Femur (tissue), 1 donor: ENCODE measurements at regions not wholly inside any gene's neighbourhood (a gene's known extent, or its start where the extent isn't known, plus 50 kb on each side); places are given as distances from the start of the nearest gene placed in this dataset.

ENCODE experiments used
- DNase-seq: peaks from one replicate; pipeline ENCODE4 v3.0.0-alpha.2; 2017

DNA sequence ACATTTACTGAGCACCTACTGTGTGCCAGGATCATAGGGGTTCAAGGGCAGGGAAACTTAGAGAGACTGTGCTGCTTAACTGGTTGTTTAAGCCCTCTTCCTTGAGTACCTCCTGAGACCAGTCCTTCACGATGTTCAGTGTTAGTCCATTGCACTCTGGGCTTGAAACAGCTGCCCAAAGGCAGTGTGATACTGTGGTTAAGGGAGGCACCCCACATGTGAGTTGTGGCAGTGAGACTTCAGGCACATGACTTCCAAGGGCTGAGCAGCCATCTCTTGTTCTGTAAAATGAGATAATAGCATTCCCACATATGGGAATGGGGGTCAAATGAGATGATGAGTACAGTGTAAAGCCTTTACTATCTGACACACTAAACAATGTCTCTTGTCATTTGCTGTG, 75.1 kb downstream of the LINGO1 start:
- no peak for DNase-seq

DNA sequence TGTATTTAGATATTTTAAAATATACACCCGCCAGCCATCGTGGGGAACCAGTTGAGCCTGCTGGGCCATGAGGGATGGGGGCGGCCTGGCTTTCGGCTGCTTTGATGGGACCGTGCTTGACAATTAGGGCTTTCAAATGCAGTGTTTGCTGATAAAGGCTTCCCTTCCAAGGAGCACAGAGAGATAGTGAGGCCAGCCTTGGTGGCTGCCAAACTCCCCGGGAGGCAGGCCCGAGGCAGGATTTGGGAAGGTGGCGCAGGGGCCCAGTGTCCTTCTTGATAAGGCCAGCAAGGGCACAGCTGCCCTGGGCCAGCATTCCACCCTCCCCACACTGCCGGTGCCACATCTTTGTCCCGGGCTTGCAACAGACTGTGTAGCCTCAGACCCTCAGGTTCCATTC, 75.6 kb downstream of the LINGO1 start:
- DNase-seq, result no peak

DNA sequence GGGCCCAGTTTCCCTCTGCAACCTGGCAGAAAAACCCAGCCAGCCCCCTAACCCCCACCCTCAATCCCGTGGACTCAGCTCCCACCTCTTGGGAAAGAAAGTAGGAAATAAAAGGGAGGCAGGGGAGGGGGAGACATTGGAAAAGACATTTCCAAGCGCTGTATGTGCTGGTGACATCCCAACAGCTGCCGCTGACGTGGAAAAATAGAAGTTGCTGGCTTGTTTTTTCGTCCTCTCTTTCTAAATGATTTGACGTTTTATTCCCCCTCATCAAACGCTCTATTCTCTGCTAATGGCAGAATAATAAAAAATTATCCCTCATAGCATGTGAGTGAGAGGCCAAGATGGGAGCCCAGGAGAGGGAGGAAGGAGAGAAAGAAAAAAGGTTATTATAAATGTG, 76.1 kb downstream of the LINGO1 start:
- no peak for DNase-seq

DNA sequence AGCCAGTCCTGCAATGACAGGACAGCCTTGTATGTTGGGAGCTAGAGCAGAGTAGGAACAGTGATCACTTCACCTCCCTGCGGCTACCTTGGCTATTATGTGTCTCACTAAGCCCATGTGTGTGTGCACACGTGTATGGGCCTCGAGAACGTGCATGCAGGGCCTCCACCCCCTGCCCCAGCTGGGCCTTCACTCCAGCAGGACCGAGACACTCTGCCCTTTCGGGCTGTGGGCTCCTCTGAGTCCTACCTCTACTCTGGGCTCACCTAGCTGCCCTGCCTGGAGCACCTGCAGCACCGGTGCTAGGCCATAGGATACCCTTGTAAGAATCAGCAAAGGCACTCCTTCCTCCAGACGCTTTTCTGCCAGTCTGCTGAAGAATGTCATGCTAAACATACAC, 77.5 kb downstream of the LINGO1 start:
- DNase-seq, result no peak

DNA sequence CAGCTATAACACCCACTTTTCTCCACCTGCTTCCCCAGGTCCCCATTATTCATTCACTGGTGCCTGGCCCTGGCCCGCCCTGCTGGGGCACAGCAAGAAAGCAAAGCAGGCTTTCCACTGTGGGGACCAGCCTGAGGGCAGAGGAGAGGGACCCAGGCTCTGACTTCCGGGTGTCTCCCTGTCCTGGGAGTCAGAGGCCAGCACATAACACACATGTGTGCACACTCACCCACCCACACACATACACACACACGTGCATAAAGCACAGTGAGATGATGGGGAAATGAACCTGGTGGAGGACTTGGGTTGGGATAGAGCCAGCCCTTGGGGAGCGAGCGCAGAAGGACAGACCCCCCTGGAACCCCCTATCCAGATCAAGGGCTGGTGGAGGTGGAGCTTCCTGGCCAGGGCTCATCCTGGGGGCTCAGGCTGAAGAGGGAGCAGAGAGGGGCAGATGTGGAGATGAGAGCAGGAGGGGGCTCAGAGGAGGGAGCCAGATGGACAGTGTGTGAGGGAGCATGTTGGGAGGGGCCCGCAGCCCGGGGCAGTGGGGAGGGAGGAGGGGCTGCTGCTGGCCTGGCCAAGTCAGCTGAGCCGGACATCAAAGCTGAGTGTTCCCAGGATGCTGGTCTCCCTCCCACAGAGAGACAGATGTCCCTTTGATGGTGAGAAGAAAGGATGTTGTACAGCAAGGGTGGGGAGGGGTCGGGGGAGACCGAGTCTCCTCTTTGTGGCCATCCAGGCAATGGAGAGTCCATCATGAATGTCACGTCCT, 78.2 kb downstream of the LINGO1 start:
- DNase-seq, result no peak

DNA sequence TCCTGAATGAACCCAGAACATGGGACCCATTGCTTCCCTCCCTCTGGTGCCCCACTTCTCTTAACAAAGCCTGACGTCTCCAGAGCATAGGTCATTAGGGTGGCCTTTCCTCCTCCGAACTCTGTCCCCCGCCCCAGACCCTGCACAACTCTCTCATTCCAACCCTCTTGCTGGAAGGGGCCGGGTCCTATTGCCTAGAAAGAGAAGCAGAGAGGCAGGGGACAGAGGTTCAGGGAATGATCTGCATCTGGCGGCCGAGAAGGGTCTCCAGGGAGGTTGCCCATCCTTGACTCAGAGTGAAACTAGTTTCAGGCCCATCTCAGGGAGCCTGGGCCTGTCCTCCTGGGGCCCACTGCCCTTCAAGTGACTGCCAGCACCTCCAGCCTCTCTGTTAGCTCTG, 79.0 kb downstream of the LINGO1 start:
- DNase-seq, result no peak

DNA sequence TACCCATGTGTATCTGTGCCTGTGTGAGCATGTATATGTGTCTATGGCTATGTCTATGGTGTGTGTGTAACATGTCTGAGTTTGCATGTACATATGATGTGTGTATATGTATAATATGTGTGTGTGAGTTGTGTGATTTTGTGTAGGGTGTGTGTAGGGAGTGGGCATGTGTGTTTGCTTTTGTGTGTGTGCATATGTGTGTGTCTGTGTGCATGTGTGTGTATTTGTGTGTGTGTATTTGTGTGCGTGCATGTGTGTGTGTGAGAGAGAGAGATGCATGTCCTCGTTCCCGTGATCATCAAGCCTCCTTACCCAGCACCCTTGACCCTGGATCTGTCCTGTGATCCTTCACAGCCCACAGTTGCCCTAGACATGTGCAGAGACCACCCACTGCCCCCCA, 79.5 kb downstream of the LINGO1 start:
- no peak for DNase-seq

DNA sequence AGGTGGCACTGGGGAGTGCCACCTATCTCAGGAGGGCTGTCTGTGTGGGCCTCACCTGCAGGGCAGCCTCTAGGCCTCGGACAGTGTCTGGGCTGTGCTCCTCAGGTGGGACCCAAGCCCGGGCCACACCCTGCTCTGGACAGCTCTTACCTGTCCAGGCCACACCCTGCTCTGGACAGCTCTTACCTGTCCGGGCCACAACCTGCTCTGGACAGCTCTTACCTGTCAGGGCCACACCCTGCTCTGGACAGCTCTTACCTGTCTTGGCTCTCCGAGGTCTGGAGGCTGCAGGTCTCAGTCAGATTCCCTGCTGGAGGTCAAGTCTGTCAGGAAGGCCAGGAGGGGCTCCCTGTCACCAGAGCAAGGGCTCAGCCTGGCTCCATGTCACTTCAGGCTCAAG, 80.6 kb downstream of the LINGO1 start:
- no peak for DNase-seq

DNA sequence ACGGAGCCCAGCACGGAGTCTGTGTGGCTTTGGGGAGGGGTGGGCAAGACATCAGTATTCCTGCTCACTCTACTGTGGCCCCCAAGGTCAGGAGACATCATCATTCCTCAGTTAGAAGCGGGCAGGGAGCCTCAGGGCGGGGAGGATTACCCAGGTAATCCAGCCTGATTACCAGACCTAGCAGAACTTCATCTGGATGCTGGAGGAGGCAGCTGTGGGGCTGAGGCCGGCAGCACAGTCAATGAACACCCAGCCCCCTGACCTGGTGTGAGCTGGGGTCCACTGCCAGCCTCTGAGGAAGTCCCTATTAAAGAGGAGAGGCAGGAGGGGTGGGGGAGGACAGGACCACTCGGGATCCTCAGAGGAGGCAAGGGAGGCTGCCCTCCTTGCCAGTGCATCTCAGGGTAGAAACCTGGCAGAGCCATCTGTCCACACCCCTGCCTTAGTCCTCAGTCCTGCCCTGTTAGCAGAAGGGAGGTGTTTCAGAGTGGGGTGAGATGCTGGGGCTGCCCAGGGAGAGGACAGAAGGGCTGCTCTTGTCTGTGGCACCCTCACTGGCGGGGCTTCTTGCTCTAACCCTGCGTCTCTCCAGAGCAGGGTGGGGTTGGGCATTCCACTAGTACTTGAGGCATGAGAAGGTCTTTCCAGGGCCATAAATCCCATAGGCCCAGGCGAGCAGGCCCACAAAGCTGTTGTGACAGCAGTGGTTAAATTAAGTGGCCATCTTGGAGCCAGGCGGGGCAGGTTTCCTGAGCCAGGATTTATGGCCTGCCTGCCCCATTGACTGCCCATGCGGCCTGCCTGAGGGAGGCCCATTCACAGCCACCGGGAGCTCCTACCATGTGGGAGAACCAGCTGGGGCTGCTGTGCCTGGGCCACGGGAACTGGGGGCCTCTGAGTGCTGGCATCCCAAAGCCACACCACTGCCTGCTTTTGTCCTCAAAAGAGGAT, 82.1 kb downstream of the LINGO1 start:
- peak; percentile 59 for DNase-seq

DNA sequence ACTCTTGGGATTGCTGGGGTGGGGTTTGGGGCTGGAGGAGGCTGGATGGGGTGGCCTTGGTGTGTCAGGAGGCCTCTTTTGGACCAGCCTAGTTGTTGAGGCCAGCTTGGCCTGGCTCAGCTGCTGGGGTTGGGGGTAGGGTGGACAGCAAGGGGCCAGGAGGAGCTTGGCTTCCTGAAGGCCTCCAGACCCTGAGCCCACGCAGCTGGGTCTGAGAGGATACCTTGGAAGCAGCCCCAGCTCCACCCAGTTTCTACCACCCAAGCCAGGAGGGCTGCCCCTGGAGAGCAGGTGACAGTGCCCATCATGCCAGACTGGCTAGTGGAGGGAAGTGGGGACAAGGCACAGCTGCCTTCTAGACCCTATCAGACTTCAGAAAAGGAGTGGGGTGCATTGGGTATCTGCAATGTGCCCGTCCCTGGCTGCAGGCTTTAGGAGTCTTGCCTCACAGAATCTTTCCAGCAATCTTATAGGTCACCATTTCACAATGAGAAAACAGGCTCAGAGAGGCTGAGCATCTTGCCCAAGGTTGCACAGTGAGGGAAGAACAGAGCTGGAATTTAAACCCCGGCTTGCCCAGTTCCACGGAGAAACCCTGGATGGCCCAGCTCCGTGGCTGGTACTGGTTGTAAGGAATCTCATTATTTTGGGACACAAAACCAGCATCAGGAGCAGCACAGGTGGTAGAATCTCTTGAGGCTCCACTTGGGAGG, 83.0 kb downstream of the LINGO1 start:
- no peak for DNase-seq

DNA sequence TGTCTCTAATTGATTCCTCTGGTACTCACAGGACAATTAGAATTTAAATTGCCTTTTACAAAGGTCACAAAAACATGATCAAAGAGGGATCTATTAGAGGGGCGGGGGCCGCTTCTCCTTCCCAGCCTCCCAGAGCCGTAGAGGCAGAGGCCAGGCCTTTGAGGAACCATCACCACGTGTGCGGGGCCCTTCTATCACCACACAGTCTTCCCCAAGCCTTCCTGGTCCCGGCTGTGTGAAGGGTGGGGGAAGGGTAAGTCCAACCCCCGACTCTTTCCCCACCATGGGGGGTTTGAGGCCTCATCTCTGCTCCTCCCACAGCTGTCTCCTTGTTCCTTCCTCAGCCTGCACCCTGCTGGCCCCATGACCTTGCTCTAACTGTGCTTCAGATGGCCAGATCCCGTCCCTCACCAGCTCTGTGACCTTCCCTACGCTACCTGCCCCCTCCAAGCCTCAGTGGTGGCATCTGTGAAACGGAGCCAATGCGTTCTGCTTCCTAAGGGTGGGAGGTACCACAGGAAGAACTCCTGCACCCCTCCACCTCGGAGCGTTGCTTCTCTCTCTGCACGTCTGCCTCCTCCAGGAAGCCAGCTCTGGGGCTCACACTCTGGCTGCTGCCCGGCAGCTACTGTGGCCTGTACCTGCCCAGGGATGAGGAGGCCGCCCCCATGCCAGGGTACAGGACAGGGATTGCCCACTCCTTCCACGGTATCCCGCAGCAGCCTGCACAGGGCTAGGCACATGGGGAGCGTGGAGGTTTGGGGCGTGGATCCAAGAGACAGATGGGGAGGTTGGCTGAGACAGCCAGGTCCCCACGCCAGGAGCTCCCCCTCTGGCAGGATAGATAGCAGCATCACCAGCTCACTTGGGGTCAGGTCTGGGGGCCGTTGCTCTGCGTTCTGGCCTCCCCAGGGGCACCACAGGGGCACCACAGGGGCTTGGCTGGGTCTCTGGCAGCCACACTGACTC, 83.8 kb downstream of the LINGO1 start:
- DNase-seq, result no peak

DNA sequence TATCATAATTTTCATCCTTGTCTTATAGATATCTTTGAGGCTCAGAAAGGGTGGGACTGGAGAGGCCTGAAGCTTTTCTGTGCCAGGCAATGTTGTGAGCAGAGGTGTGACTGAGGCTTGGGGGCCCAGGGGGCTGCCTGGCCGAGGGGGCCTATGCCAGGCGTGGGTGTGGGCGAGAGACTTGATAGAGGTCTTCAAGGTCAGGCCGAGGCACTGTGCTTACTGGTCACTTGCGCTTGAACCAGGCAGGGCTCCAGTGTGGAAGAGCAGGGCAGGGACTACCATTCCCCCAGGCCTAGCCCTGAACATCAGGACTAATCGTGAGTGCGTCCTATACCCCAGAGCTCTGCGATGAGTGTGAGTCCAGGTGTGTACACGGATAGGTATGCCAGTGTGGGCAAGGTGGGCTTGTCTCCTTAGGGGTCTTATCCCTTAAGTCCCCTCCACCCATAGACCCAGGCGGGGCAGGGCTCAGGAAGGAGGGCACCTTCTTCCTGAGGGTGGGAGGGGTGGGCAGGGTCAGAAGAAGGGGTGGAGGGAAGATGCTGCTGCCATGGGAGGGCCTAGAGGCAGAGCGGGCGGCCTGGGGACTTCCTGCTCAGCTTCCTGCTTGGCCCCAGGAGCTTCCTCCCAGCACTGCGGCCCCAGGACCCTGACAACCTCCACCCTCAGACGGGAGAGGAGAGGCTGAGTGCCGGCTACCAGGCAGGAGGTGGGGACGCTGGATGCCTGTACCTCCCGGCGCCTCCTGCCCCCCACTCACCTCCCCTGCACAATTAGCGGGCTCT, 84.7 kb downstream of the LINGO1 start:
- no peak for DNase-seq

DNA sequence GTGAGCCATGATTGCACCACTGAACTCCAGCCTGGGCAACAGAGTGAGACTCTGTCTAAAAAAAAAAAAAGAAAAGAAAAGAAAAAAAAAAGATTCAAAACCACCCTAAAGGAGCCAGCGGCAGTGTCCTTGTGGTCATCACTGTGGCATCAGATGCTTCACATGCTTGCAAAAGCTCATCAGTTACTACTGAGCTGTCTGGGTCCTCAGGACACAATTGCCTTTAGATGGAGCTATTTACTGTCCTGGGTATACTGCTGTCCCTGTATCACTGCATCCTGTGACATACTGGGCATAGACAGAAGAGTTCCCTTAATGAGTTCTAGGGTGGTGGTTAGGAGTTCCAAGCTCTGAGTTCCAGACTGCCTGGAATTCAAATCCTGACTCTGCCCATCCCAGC, 85.8 kb downstream of the LINGO1 start:
- no peak for DNase-seq

DNA sequence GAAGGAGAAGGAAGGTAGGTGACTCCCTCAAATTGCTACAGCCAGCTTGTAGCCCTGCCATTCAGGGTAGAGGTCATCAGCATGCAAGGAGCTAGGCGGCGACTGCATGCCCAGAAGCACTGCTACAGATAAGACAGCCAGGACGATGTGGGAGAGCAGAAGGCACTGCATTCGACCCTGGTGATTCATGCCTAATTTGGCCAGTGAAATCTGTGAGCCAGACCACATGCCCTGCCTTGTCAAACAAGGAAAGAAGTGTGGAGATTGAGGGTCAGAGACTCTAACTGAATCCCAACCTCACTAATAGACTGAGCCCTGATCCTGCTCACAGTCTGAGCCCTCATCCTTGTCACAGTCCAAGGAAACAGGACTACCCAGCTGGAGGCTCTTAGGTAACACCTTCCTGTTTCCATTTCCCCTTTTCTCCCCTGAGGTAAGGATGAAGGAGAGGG, 86.6 kb downstream of the LINGO1 start:
- DNase-seq, result no peak

DNA sequence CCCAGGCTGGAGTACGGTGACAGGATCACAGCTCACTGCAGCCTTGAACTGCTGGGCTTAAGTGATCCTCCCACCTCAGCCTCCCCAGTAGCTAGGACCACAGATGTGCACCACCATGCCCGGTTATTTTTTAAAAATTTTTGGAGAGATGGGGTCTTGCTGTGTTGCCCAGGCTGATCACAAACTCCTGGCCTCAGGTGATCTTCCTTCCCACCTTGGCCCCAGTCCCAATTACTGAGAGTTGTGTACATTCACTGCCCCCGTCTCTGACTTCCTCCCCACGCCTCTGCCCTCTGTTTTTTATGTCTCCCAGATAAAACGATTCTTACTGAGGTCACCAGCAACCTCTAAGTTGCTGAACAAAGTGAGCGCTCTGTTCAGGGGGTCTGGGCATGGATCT, 87.7 kb downstream of the LINGO1 start:
- peak; percentile 6 for DNase-seq

DNA sequence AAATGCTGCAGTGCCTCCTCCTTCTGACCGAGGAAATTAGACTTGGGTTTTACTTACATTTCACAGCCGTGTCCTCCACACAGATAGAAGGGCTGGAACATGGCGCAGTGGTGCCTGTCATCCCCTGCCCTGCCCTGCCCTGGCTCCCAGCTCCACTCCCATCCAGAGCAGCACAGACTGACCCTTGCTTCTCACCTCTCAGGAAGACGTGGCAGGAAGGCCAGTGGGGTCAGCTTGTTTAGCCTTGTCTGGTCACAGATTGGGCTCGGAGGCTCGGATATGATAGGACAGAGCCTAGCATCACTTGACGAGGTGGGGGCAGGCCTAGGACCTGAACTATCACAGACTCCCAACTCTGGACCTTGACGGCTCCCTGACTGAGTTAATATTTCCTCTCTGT, 88.5 kb downstream of the LINGO1 start:
- peak; percentile 22 for DNase-seq

DNA sequence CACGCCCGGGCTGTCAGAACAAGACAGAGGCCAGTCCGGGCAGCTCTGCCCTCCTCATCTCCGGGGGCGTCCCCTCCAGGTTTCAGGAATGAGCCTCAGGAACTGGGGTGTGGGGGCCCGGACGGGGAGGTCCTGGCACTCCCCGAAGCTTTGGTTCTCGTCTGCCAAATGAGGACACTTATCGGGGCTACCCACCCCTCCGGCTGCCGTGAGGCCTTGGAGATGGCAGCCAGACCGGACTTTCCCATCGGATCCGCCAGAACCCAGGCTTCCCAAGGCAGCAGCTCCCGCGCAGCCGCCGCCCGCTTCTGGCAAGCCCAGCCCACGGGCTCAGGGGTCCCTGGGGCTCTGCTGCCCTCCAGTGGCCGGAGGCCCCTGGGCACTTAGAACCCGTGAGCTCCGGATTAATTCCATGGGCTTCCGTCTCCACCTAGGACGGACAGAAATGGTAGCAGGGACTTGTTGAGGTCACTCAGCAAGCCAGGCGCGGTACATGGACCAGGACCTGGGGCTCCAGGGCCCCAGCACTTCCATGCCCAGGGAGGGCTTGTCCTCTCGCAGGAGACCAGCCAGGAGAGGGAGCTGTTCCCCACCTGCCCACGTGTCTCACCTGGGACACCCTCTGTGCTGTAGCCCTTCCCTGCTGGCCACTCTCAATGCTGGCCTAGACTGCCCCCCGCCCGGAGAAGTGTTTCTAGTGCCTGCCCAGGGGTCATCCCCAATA, 89.4 kb downstream of the LINGO1 start:
- DNase-seq, result peak; percentile 92

DNA sequence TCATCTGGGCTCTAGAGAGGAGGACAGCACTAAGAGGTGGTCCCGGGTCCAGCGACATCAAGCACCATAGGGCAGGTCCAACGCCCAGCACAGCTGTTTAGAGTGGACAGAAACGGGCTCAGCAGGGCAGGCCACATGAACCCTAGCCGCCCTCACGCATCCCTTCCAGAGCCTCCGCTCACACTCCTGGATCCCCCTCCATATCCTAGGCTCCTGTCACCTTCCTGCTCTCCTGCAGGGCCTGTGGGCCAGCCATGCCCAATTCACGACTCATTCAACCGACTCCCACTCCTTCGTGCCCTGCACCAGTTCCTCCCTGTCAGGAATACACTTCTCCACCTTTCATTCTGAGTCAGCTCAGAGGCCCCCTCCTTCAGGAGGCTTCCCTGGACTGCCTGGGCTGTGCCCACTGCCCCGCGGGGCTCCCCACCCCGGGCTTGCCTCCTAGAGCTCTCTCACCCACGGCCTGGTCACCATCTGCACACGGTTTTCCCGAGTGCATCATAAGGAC, 90.2 kb downstream of the LINGO1 start:
- no peak for DNase-seq

DNA sequence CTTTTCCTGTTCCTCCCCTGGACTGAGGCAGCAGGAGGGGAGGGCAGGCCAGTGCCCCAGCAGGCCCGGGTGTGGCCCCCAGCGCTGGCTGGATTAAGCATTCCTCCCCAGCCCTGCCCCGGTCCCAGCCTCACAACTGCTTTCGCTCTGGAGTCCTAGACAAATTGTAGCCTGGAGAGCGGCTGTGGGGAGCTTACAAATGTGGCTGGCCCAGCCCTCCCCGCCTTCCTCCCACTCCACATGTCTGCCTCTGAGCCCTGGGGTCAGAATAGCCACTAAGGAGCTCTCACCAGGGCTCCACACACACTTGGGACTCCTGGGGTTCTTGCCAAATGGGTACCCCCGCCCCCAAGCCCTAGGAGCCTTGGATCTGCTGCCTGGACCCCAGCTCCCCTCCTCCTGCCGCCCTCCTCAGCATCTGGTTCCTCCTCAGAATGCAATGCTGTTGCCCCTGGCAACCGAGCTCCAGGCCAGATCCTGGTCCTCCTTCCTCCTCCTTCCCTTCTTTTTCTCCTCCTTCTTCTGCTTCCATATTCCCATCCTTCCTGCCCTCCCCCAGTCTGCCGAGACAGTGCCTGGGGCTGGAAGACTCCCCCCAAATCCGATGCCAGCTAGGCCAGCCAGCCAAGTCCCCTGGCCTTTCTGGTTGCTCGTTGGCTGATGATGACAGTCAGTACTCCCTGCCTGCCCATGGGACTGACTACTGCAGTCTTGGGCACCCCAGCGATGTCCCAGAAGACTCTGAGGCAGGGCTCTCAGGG, 91.1 kb downstream of the LINGO1 start:
- peak; percentile 85 for DNase-seq
